GM10266 (cell line): ENCODE measurements at regions not wholly inside any gene's neighbourhood (a gene's known extent, or its start where the extent isn't known, plus 50 kb on each side); places are given as distances from the start of the nearest gene placed in this dataset.

Source experiments
- DNase-seq: peaks from one replicate; pipeline ENCODE4 v3.0.0; 2012; ENCODE audit errors: extremely low spot score
- CTCF ChIP-seq: IDR thresholded peaks from 2 replicates; pipeline ENCODE4 v1.5.1; 2012; ENCODE audit warnings: mild to moderate bottlenecking, low read depth; ENCODE audit not compliant: control insufficient read depth, insufficient read depth; ENCODE audit errors: missing control alignments

- no peak for TF ChIP-seq CTCF
- DNase-seq = peak; percentile 79
Observed at GRCh38 chr1:38559446-38560165, 300.0 kb downstream of the RRAGC start.

- TF ChIP-seq CTCF = peak; percentile 10
- DNase-seq = no peak
Observed at GRCh38 chr1:38558500-38559445, 300.8 kb downstream of the RRAGC start.

GRCh38 chr1:38558055-38558454 is 301.5 kb downstream of the RRAGC start:
- DNase-seq = no peak

GRCh38 chr1:38555594-38555993 is 304.0 kb downstream of the RRAGC start:
- TF ChIP-seq CTCF = no peak
- DNase-seq = no peak

More at GRCh38 chr1:38558055-38558454, 301.5 kb downstream of the RRAGC start:
- no peak for TF ChIP-seq CTCF

GRCh38 chr1:38555130-38555529 is 304.4 kb downstream of the RRAGC start:
- no peak for DNase-seq
- TF ChIP-seq CTCF = no peak

- no peak for DNase-seq
- no peak for TF ChIP-seq CTCF
Observed at GRCh38 chr1:38551318-38552307, 308.0 kb downstream of the RRAGC start.
